Stimulated activated naive B cell treated with anti-CD40 and anti-IgM and Interleukin-4, amounts not matched to agents 10 μg/mL and 1 μg/mL and 100 μg/mL, for 72 hours (primary cell): ENCODE measurements at regions not wholly inside any gene's neighbourhood (a gene's known extent, or its start where the extent isn't known, plus 50 kb on each side); places are given as distances from the start of the nearest gene placed in this dataset.
"Not testable (repeated sequence)": the region's sequence is repeated elsewhere in the genome, so short reads cannot be mapped to it uniquely, and the experiment has no call there.

Experiments
- ATAC-seq, 2 donors: fragments of 150-1000 bp; cut with Tn5 transposase; replicated peaks; 2 replicates each; pipeline ENCODE4 v1.10.0; 2021; ENCODE audit warnings: moderate library complexity in 1 of 2
- DNase-seq: peaks from one replicate; pipeline ENCODE4 v3.0.0; 2021
- H3K27ac Mint-ChIP-seq: one replicate; pipeline ENCODE4 v1.8.0; 2022; ENCODE audit warnings: mild to moderate bottlenecking, mixed read lengths
- H3K27me3 Mint-ChIP-seq, 2 donors: one replicate each; pipeline ENCODE4 v1.8.0; 2022; ENCODE audit warnings: mixed read lengths in 2 of 2
- H3K36me3 Mint-ChIP-seq, 2 donors: one replicate each; pipeline ENCODE4 v1.8.0; 2022; ENCODE audit warnings: mixed read lengths in 2 of 2, mild to moderate bottlenecking in 1 of 2
- H3K4me1 Mint-ChIP-seq, 2 donors: one replicate each; pipeline ENCODE4 v1.8.0; 2022; ENCODE audit warnings: mixed read lengths in 2 of 2, mild to moderate bottlenecking in 1 of 2
- H3K4me3 Mint-ChIP-seq, 2 donors: one replicate each; pipeline ENCODE4 v1.8.0; 2022; ENCODE audit warnings: mild to moderate bottlenecking in 2 of 2, mixed read lengths in 2 of 2, moderate library complexity in 1 of 2
- H3K9me3 Mint-ChIP-seq, 2 donors: one replicate each; pipeline ENCODE4 v1.8.0; 2022; ENCODE audit warnings: mixed read lengths in 2 of 2, mild to moderate bottlenecking in 1 of 2

GRCh38 chr15:22134941-22135566 lies 54.7 kb downstream of the OR4M2 start:
- H3K4me3 Mint-ChIP-seq, H3K36me3 Mint-ChIP-seq, H3K9me3 Mint-ChIP-seq, H3K27ac Mint-ChIP-seq, ATAC-seq, DNase-seq, H3K27me3 Mint-ChIP-seq, H3K4me1 Mint-ChIP-seq: not testable (repeated sequence)

GRCh38 chr15:22137572-22137971 lies 57.2 kb downstream of the OR4M2 start:
- H3K4me1 Mint-ChIP-seq, H3K36me3 Mint-ChIP-seq, H3K9me3 Mint-ChIP-seq, H3K27ac Mint-ChIP-seq, H3K27me3 Mint-ChIP-seq, ATAC-seq, H3K4me3 Mint-ChIP-seq, DNase-seq: not testable (repeated sequence)

- H3K36me3 Mint-ChIP-seq, H3K4me3 Mint-ChIP-seq, H3K27ac Mint-ChIP-seq, H3K4me1 Mint-ChIP-seq, H3K27me3 Mint-ChIP-seq, DNase-seq, ATAC-seq, H3K9me3 Mint-ChIP-seq: not testable (repeated sequence)
Observed at GRCh38 chr15:22141106-22141505, 60.8 kb downstream of the OR4M2 start.

- not testable (repeated sequence) for H3K4me1 Mint-ChIP-seq, H3K36me3 Mint-ChIP-seq, H3K27ac Mint-ChIP-seq, DNase-seq, H3K9me3 Mint-ChIP-seq, H3K27me3 Mint-ChIP-seq, H3K4me3 Mint-ChIP-seq
- ATAC-seq: peak; percentile 89 to 93
Observed at GRCh38 chr15:22148109-22148508, 67.8 kb downstream of the OR4M2 start.

DNA sequence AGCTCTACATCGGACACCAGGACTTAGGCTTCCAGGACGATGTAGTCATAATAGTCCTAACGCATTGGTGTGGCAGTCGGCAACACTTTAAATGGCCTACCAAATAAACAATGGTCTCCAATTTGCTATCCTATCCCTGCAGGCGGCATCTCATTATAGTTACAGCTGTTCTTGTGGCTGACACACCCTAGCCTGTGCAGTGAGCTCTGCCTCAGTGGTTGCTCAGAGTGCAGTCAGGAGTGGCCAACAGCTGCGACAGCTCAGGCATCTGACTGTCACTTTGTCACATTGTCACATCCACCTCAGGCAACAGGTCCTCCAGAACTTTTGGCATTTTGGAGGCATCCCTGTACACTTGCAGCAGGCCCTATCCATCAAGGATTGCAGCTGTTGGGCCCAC lies 77.9 kb downstream of the OR4M2 start:
- H3K9me3 Mint-ChIP-seq, H3K4me1 Mint-ChIP-seq, DNase-seq, H3K4me3 Mint-ChIP-seq, H3K27me3 Mint-ChIP-seq, H3K27ac Mint-ChIP-seq, H3K36me3 Mint-ChIP-seq: not testable (repeated sequence)
- peak; percentile 39 to 55 for ATAC-seq

DNA sequence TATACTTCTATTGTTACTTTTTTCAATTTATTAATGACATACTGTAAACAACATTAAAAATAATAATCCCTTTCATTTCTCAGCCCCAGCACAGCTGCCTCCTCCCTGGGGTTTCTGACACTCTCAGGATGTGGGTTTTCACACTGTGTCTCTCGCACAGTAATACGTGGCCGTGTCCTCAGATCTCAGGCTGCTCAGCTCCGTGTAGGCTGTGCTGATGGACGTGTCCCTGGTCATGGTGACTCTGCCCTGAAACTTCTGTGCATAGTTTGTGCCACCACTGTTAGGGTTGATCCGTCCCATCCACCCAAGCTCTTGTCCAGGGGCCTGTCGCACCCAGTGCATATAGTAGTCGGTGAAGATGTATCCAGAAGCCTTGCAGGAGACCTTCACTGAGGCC lies 80.0 kb downstream of the OR4M2 start:
- not testable (repeated sequence) for DNase-seq, H3K9me3 Mint-ChIP-seq, H3K4me3 Mint-ChIP-seq, H3K27me3 Mint-ChIP-seq, H3K27ac Mint-ChIP-seq, H3K36me3 Mint-ChIP-seq, H3K4me1 Mint-ChIP-seq
- ATAC-seq: peak; percentile 44 to 50

GRCh38 chr15:22160741-22161140 lies 80.4 kb downstream of the OR4M2 start:
- H3K9me3 Mint-ChIP-seq, H3K27me3 Mint-ChIP-seq, H3K4me3 Mint-ChIP-seq, DNase-seq, H3K4me1 Mint-ChIP-seq, H3K27ac Mint-ChIP-seq, H3K36me3 Mint-ChIP-seq: not testable (repeated sequence)
- peak; percentile 79 to 84 for ATAC-seq

- not testable (repeated sequence) for H3K4me1 Mint-ChIP-seq, H3K27ac Mint-ChIP-seq, H3K4me3 Mint-ChIP-seq, H3K27me3 Mint-ChIP-seq, DNase-seq, H3K9me3 Mint-ChIP-seq, H3K36me3 Mint-ChIP-seq
- peak; percentile 69 to 79 for ATAC-seq
Observed at GRCh38 chr15:22161398-22161797, 81.1 kb downstream of the OR4M2 start.

DNA sequence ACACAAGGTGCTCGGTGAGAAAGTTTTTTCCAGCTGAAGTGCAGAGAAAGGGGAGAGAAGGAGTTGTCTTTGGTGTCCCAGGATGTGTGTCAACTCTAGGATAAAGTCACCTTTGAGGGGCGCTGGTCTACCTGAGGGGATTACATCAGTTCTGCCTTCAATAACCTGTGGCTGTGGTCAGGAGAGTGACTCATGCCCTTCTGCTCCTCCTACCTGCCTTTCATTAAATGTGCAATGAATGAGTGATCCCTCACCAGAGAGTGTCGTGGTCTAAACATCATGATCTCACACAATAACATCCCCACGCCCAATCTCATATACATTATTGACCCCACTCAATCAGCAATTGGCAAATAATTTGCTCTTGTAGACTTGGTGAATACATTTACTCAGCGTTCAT lies 83.4 kb downstream of the OR4M2 start:
- ATAC-seq, H3K27ac Mint-ChIP-seq, H3K27me3 Mint-ChIP-seq, H3K4me3 Mint-ChIP-seq, H3K9me3 Mint-ChIP-seq, H3K4me1 Mint-ChIP-seq, H3K36me3 Mint-ChIP-seq, DNase-seq: not testable (repeated sequence)

DNA sequence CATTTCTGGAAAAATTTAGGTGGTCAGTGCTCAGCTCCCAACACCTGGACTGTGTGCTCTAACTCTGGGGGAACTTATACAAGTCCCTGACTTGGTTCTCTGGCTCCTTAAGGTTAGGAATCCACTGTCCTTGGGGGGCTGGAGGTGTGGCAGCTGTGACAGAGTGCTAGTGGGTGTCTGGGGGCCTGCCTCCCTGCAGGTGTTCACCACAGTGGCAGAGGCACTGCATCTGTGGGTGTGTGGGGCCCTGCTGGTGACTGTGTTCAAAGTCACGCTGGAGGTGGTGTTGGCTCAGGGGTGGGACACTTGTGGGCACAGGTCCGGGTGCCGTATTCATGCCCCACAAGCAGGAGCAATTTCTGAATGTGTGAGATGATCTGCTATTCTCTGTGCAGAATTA lies 87.2 kb downstream of the OR4M2 start:
- not testable (repeated sequence) for H3K4me1 Mint-ChIP-seq, H3K27me3 Mint-ChIP-seq, DNase-seq, H3K36me3 Mint-ChIP-seq, ATAC-seq, H3K27ac Mint-ChIP-seq, H3K9me3 Mint-ChIP-seq, H3K4me3 Mint-ChIP-seq

GRCh38 chr15:22173029-22173998 lies 93.0 kb downstream of the OR4M2 start:
- DNase-seq, H3K9me3 Mint-ChIP-seq: not testable (repeated sequence)
- ATAC-seq: peak; percentile 93 to 94

DNA sequence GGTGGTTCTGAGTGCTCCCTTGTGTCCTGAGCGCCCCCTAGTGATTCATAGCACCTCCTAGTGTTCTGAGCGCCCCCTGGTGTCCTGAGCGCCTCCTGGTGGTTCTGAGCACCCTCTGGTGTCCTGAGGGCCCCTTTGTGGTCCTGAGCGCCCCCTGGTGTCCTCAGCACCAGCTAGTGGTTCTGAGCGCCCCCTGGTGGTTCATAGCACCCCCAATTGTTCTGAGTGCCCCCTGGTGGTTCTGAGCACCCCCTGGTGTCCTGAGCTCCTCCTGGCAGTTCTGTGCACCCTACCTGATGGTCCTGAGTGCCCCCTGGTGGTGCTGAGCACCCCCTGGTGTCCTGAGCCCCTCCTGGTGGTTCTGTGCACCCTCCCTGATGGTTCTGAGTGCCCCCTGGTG lies 93.8 kb downstream of the OR4M2 start:
- H3K36me3 Mint-ChIP-seq, H3K27ac Mint-ChIP-seq, H3K27me3 Mint-ChIP-seq, H3K9me3 Mint-ChIP-seq, H3K4me1 Mint-ChIP-seq, DNase-seq, H3K4me3 Mint-ChIP-seq: not testable (repeated sequence)
- ATAC-seq: peak; percentile 30 to 38

More at GRCh38 chr15:22173029-22173998, 93.0 kb downstream of the OR4M2 start:
- not testable (repeated sequence) for H3K27ac Mint-ChIP-seq, H3K27me3 Mint-ChIP-seq, H3K4me1 Mint-ChIP-seq, H3K36me3 Mint-ChIP-seq, H3K4me3 Mint-ChIP-seq

- not testable (repeated sequence) for H3K27ac Mint-ChIP-seq, DNase-seq, H3K36me3 Mint-ChIP-seq, H3K27me3 Mint-ChIP-seq, H3K4me3 Mint-ChIP-seq, H3K9me3 Mint-ChIP-seq, H3K4me1 Mint-ChIP-seq
- ATAC-seq: peak; percentile 16 to 42
Observed at GRCh38 chr15:22177965-22178364, 97.6 kb downstream of the OR4M2 start.

GRCh38 chr15:22178438-22178837 lies 98.1 kb downstream of the OR4M2 start:
- H3K4me1 Mint-ChIP-seq, DNase-seq, H3K27me3 Mint-ChIP-seq, H3K36me3 Mint-ChIP-seq, H3K27ac Mint-ChIP-seq, H3K4me3 Mint-ChIP-seq, H3K9me3 Mint-ChIP-seq: not testable (repeated sequence)
- peak; percentile 50 to 59 for ATAC-seq

GRCh38 chr15:22179043-22179442 lies 98.7 kb downstream of the OR4M2 start:
- H3K27me3 Mint-ChIP-seq, H3K4me1 Mint-ChIP-seq, DNase-seq, H3K9me3 Mint-ChIP-seq, H3K4me3 Mint-ChIP-seq, ATAC-seq, H3K36me3 Mint-ChIP-seq, H3K27ac Mint-ChIP-seq: not testable (repeated sequence)
